ENCODE measurements at regions not wholly inside any gene's neighbourhood (a gene's known extent, or its start where the extent isn't known, plus 50 kb on each side); places are given as distances from the start of the nearest gene placed in this dataset.

- Histone ChIP-seq H3K9me3 (ENCODE audit: low read depth) (no peaks in the 10 kb centered on the region), H3K27me3 (no peaks in the 10 kb centered on the region), H2AFZ (no peak overlapping the region), H3K4me3 (no peak overlapping the region), H3K9me2 (replicated peaks; ENCODE audit: insufficient read depth) (no peaks in the 10 kb centered on the region), H4K20me1 (ENCODE audit: insufficient read depth, poor library complexity, severe bottlenecking) (no peaks in the 10 kb centered on the region), H3K4me2 (no peak overlapping the region), H3K79me2 (no peaks in the 10 kb centered on the region), H3K27ac (no peak overlapping the region), H3K36me3 (replicated peaks; ENCODE audit: insufficient read depth, low read depth) (no peaks in the 10 kb centered on the region), H3K4me1 (ENCODE audit: insufficient read depth) (peaks cover 6% of the 10 kb centered on the region)
- no peak for DNase-seq (ENCODE audit: low spot score)
- WGBS (ENCODE audit: low lambda C conversion rate, missing lambda C conversion rate): 59% methylated on average over 8 of the region's 8 CpGs
- TF ChIP-seq EZH2phosphoT487 (IDR thresholded peaks at IDR 0.05; ENCODE audit: low read depth, severe bottlenecking, unreplicated experiment): no peak
- no peak for TF ChIP-seq EZH2 (IDR thresholded peaks at IDR 0.05; ENCODE audit: borderline replicate concordance)
- TF ChIP-seq, protein P1, sequence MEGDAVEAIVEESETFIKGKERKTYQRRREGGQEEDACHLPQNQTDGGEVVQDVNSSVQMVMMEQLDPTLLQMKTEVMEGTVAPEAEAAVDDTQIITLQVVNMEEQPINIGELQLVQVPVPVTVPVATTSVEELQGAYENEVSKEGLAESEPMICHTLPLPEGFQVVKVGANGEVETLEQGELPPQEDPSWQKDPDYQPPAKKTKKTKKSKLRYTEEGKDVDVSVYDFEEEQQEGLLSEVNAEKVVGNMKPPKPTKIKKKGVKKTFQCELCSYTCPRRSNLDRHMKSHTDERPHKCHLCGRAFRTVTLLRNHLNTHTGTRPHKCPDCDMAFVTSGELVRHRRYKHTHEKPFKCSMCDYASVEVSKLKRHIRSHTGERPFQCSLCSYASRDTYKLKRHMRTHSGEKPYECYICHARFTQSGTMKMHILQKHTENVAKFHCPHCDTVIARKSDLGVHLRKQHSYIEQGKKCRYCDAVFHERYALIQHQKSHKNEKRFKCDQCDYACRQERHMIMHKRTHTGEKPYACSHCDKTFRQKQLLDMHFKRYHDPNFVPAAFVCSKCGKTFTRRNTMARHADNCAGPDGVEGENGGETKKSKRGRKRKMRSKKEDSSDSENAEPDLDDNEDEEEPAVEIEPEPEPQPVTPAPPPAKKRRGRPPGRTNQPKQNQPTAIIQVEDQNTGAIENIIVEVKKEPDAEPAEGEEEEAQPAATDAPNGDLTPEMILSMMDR (IDR thresholded peaks at IDR 0.05; ENCODE audit: poor library complexity): no peak
Measured at GRCh38 chr1:221850470-221851187, 108.7 kb upstream of the DUSP10 start.

DNA sequence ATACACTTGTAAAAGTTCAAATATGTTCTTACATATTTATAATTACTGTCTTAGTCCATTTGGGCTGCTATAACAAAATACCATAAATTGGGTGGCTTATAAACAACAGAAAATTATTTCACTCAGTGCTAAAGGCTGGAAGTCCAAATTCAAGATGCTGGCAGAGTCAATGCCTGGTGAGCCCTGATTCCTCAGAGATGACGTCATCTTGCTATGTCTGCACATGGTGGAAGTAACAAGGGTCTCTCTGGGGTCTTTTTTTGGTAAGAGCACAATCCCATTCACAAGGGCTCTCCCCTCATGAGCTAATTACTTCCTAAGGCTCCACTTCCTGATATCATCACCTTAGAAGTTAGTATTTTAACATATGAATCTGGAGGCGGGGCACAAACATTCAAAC is 108.0 kb upstream of the DUSP10 start:
- Histone ChIP-seq H3K79me2 (no peaks in the 10 kb centered on the region), H3K4me2 (no peak overlapping the region), H4K20me1 (ENCODE audit: insufficient read depth, poor library complexity, severe bottlenecking) (no peaks in the 10 kb centered on the region), H3K27me3 (no peaks in the 10 kb centered on the region), H3K4me3 (no peak overlapping the region), H3K36me3 (replicated peaks; ENCODE audit: insufficient read depth, low read depth) (no peaks in the 10 kb centered on the region), H3K4me1 (ENCODE audit: insufficient read depth) (peaks cover 13% of the 10 kb centered on the region), H3K9me3 (ENCODE audit: low read depth) (no peaks in the 10 kb centered on the region), H2AFZ (no peak overlapping the region), H3K27ac (no peak overlapping the region), H3K9me2 (replicated peaks; ENCODE audit: insufficient read depth) (no peaks in the 10 kb centered on the region)
- DNase-seq (ENCODE audit: low spot score): no peak
- 92% methylated on average over 2 of the region's 2 CpGs for WGBS (ENCODE audit: low lambda C conversion rate, missing lambda C conversion rate)
- no peak for TF ChIP-seq EZH2phosphoT487 (IDR thresholded peaks at IDR 0.05; ENCODE audit: low read depth, severe bottlenecking, unreplicated experiment)
- no peak for TF ChIP-seq EZH2 (IDR thresholded peaks at IDR 0.05; ENCODE audit: borderline replicate concordance)
- TF ChIP-seq, protein P1 (IDR thresholded peaks at IDR 0.05; ENCODE audit: poor library complexity): no peak

DNA sequence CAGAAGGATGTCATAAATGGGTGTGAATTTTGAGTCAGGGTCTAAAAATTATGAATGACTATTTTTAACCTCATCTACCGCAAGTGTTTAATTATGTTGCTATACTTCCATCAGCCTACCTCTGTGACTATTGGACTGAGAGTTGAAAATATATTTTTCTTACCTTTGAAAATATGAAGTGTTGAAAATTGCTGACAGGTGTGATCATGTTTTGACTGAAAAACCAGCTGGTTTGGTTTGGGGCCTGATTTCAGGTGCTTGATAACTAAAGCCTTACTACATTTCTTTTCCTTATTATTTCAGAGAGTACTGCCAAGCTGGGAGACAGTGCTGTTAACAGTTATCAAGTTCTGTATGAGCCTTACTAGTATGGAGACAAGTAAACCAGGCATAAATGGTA is 107.2 kb upstream of the DUSP10 start:
- Histone ChIP-seq H3K9me2 (replicated peaks; ENCODE audit: insufficient read depth) (no peaks in the 10 kb centered on the region), H4K20me1 (ENCODE audit: insufficient read depth, poor library complexity, severe bottlenecking) (no peaks in the 10 kb centered on the region), H3K4me1 (ENCODE audit: insufficient read depth) (peaks cover 18% of the 10 kb centered on the region), H3K27ac (no peak overlapping the region), H3K9me3 (ENCODE audit: low read depth) (no peaks in the 10 kb centered on the region), H3K27me3 (no peaks in the 10 kb centered on the region), H3K36me3 (replicated peaks; ENCODE audit: insufficient read depth, low read depth) (no peaks in the 10 kb centered on the region), H2AFZ (no peak overlapping the region), H3K4me3 (no peak overlapping the region), H3K4me2 (no peak overlapping the region), H3K79me2 (no peaks in the 10 kb centered on the region)
- TF ChIP-seq EZH2 (IDR thresholded peaks at IDR 0.05; ENCODE audit: borderline replicate concordance): no peak
- TF ChIP-seq EZH2phosphoT487 (IDR thresholded peaks at IDR 0.05; ENCODE audit: low read depth, severe bottlenecking, unreplicated experiment): no peak
- TF ChIP-seq, protein P1 (IDR thresholded peaks at IDR 0.05; ENCODE audit: poor library complexity): no peak
- 90% methylated on average over 1 of the region's 1 CpG for WGBS (ENCODE audit: low lambda C conversion rate, missing lambda C conversion rate)
- DNase-seq (ENCODE audit: low spot score): no peak

Measured in hepatocyte (in vitro differentiated cells).